Keratinocyte (primary cell): ENCODE measurements at regions not wholly inside any gene's neighbourhood (a gene's known extent, or its start where the extent isn't known, plus 50 kb on each side); places are given as distances from the start of the nearest gene placed in this dataset.

Source experiments
- EZH2 ChIP-seq: IDR thresholded peaks from one replicate; pipeline ENCODE4 v1.6.1; 2012; ENCODE audit warnings: inconsistent platforms, mild to moderate bottlenecking, low read length, moderate library complexity
- TF ChIP-seq, protein P1 (sequence below), 3 experiments: IDR thresholded peaks in 1 of 3; conservative IDR thresholded peaks in 1 of 3; optimal IDR thresholded peaks in 1 of 3; 2 replicates in 2 of 3; 3 replicates in 1 of 3; pipeline versions ENCODE3 to v1.5.1; 2011; ENCODE audit warnings: low read length in 3 of 3, mild to moderate bottlenecking in 3 of 3, moderate library complexity in 2 of 3, control low read depth in 1 of 3, inconsistent platforms in 1 of 3; ENCODE audit not compliant: insufficient read depth in 2 of 3; ENCODE audit errors: extremely low read depth in 1 of 3

GRCh38 chr4:180710628-180711337, 1532.4 kb upstream of the TENM3 start:
- TF ChIP-seq, protein P1, sequence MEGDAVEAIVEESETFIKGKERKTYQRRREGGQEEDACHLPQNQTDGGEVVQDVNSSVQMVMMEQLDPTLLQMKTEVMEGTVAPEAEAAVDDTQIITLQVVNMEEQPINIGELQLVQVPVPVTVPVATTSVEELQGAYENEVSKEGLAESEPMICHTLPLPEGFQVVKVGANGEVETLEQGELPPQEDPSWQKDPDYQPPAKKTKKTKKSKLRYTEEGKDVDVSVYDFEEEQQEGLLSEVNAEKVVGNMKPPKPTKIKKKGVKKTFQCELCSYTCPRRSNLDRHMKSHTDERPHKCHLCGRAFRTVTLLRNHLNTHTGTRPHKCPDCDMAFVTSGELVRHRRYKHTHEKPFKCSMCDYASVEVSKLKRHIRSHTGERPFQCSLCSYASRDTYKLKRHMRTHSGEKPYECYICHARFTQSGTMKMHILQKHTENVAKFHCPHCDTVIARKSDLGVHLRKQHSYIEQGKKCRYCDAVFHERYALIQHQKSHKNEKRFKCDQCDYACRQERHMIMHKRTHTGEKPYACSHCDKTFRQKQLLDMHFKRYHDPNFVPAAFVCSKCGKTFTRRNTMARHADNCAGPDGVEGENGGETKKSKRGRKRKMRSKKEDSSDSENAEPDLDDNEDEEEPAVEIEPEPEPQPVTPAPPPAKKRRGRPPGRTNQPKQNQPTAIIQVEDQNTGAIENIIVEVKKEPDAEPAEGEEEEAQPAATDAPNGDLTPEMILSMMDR (optimal IDR thresholded peaks at IDR 0.05 in 1 of 3, IDR thresholded peaks at IDR 0.05 in 1 of 3, conservative IDR thresholded peaks at IDR 0.05 in 1 of 3; ENCODE audit: extremely low read depth in 1 of 3, insufficient read depth in 2 of 3, low read length in 3 of 3): no peak
- no peak for TF ChIP-seq EZH2
